HEK293 (cell line): ENCODE measurements at regions not wholly inside any gene's neighbourhood (a gene's known extent, or its start where the extent isn't known, plus 50 kb on each side); places are given as distances from the start of the nearest gene placed in this dataset.
"Not testable (repeated sequence)": the region's sequence is repeated elsewhere in the genome, so short reads cannot be mapped to it uniquely, and the experiment has no call there.

Experiments
- KLF9 ChIP-seq: fragments of 450-650 bp; formaldehyde crosslinking; IDR thresholded peaks from 2 replicates; pipeline ENCODE4 v1.5.1; 2016; ENCODE audit warnings: missing biosample characterization, missing genetic modification characterization, low read depth
- SETDB1 ChIP-seq: IDR thresholded peaks from one replicate; pipeline ENCODE4 v1.6.1; 2017; ENCODE audit warnings: mild to moderate bottlenecking, low read length, moderate library complexity, mixed read lengths; ENCODE audit not compliant: insufficient read length
- TRIM28 ChIP-seq: IDR thresholded peaks from 2 replicates; pipeline ENCODE4 v1.6.1; 2011; ENCODE audit warnings: low read length, control low read depth, borderline replicate concordance
- YY1 ChIP-seq: fragments of 450-650 bp; formaldehyde crosslinking; IDR thresholded peaks from 2 replicates; pipeline ENCODE4 v1.5.1; 2018; ENCODE audit warnings: missing biosample characterization, missing genetic modification characterization
- ZNF132 ChIP-seq: fragments of 450-650 bp; formaldehyde crosslinking; IDR thresholded peaks from 2 replicates; pipeline ENCODE4 v1.5.1; 2017; ENCODE audit warnings: missing biosample characterization, missing genetic modification characterization, borderline replicate concordance
- ZNF175 ChIP-seq: fragments of 450-650 bp; formaldehyde crosslinking; IDR thresholded peaks from 2 replicates; pipeline ENCODE4 v1.5.1; 2016; ENCODE audit warnings: missing biosample characterization, missing genetic modification characterization
- ZNF292 ChIP-seq: fragments of 450-650 bp; formaldehyde crosslinking; IDR thresholded peaks from 2 replicates; pipeline ENCODE4 v1.5.1; 2016; ENCODE audit warnings: low read depth, missing biosample characterization, missing genetic modification characterization, borderline replicate concordance
- ZNF341 ChIP-seq: fragments of 450-650 bp; formaldehyde crosslinking; IDR thresholded peaks from 2 replicates; pipeline ENCODE4; 2016; ENCODE audit warnings: low read depth, missing biosample characterization, missing genetic modification characterization
- ZNF350 ChIP-seq: fragments of 450-650 bp; formaldehyde crosslinking; IDR thresholded peaks from 2 replicates; pipeline ENCODE4 v1.5.0; 2017; ENCODE audit warnings: missing biosample characterization, mild to moderate bottlenecking, missing genetic modification characterization
- ZNF423 ChIP-seq: fragments of 450-650 bp; formaldehyde crosslinking; IDR thresholded peaks from 2 replicates; pipeline ENCODE4 v1.5.1; 2016; ENCODE audit warnings: missing biosample characterization, missing genetic modification characterization
- TF ChIP-seq, protein P1 (sequence below): fragments of 450-650 bp; formaldehyde crosslinking; IDR thresholded peaks from 2 replicates; pipeline ENCODE4 v1.5.1; 2016; ENCODE audit warnings: missing biosample characterization, missing genetic modification characterization
- TF ChIP-seq, protein P2 (sequence below): fragments of 450-650 bp; formaldehyde crosslinking; IDR thresholded peaks from 2 replicates; pipeline ENCODE4 v1.5.1; 2016; ENCODE audit warnings: missing biosample characterization, missing genetic modification characterization
- TF ChIP-seq, protein P3 (sequence below): fragments of 450-650 bp; formaldehyde crosslinking; optimal IDR thresholded peaks from 2 replicates; pipeline ENCODE3; 2016; ENCODE audit warnings: missing biosample characterization, mild to moderate bottlenecking, missing genetic modification characterization
- TF ChIP-seq, protein P4 (sequence below): fragments of 450-650 bp; formaldehyde crosslinking; IDR thresholded peaks from 2 replicates; pipeline ENCODE4 v1.5.1; 2016; ENCODE audit warnings: missing biosample characterization, missing genetic modification characterization, low read depth

DNA sequence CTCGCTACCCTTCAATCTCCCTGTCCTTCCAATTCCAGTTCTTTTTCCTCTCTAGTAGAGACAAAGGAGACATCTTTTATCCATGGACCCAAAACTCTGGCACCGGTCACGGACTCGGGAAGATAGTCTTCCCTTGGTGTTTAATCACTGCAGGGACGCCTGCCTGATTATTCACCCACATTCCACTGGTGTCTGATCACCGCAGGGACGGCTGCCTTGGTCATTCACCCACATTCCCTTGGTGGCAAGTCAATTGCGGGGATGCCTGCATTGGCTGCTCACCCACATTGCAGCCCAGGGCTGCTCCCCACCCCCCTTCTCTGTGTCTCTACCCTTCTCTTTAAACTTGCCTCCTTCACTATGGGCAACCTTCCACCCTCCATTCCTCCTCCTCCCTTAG lies 90.2 kb upstream of the RBM19 start:
- TF ChIP-seq, protein P1, sequence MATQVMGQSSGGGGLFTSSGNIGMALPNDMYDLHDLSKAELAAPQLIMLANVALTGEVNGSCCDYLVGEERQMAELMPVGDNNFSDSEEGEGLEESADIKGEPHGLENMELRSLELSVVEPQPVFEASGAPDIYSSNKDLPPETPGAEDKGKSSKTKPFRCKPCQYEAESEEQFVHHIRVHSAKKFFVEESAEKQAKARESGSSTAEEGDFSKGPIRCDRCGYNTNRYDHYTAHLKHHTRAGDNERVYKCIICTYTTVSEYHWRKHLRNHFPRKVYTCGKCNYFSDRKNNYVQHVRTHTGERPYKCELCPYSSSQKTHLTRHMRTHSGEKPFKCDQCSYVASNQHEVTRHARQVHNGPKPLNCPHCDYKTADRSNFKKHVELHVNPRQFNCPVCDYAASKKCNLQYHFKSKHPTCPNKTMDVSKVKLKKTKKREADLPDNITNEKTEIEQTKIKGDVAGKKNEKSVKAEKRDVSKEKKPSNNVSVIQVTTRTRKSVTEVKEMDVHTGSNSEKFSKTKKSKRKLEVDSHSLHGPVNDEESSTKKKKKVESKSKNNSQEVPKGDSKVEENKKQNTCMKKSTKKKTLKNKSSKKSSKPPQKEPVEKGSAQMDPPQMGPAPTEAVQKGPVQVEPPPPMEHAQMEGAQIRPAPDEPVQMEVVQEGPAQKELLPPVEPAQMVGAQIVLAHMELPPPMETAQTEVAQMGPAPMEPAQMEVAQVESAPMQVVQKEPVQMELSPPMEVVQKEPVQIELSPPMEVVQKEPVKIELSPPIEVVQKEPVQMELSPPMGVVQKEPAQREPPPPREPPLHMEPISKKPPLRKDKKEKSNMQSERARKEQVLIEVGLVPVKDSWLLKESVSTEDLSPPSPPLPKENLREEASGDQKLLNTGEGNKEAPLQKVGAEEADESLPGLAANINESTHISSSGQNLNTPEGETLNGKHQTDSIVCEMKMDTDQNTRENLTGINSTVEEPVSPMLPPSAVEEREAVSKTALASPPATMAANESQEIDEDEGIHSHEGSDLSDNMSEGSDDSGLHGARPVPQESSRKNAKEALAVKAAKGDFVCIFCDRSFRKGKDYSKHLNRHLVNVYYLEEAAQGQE (tag by site-specific recombination): not testable (repeated sequence)
- TF ChIP-seq ZNF175 (tag by site-specific recombination); KLF9 (tag by site-specific recombination); ZNF292 (tag by site-specific recombination); ZNF350 (tag by site-specific recombination); SETDB1; YY1 (tag by site-specific recombination); ZNF132 (tag by site-specific recombination); ZNF423 (tag by site-specific recombination); TRIM28; ZNF341 (tag by site-specific recombination): not testable (repeated sequence)
- TF ChIP-seq, protein P2, sequence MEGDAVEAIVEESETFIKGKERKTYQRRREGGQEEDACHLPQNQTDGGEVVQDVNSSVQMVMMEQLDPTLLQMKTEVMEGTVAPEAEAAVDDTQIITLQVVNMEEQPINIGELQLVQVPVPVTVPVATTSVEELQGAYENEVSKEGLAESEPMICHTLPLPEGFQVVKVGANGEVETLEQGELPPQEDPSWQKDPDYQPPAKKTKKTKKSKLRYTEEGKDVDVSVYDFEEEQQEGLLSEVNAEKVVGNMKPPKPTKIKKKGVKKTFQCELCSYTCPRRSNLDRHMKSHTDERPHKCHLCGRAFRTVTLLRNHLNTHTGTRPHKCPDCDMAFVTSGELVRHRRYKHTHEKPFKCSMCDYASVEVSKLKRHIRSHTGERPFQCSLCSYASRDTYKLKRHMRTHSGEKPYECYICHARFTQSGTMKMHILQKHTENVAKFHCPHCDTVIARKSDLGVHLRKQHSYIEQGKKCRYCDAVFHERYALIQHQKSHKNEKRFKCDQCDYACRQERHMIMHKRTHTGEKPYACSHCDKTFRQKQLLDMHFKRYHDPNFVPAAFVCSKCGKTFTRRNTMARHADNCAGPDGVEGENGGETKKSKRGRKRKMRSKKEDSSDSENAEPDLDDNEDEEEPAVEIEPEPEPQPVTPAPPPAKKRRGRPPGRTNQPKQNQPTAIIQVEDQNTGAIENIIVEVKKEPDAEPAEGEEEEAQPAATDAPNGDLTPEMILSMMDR (tag by site-specific recombination): not testable (repeated sequence)
- TF ChIP-seq, protein P3, sequence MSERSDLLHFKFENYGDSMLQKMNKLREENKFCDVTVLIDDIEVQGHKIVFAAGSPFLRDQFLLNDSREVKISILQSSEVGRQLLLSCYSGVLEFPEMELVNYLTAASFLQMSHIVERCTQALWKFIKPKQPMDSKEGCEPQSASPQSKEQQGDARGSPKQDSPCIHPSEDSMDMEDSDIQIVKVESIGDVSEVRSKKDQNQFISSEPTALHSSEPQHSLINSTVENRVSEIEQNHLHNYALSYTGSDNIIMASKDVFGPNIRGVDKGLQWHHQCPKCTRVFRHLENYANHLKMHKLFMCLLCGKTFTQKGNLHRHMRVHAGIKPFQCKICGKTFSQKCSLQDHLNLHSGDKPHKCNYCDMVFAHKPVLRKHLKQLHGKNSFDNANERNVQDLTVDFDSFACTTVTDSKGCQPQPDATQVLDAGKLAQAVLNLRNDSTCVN (tag by site-specific recombination): not testable (repeated sequence)
- TF ChIP-seq, protein P4, sequence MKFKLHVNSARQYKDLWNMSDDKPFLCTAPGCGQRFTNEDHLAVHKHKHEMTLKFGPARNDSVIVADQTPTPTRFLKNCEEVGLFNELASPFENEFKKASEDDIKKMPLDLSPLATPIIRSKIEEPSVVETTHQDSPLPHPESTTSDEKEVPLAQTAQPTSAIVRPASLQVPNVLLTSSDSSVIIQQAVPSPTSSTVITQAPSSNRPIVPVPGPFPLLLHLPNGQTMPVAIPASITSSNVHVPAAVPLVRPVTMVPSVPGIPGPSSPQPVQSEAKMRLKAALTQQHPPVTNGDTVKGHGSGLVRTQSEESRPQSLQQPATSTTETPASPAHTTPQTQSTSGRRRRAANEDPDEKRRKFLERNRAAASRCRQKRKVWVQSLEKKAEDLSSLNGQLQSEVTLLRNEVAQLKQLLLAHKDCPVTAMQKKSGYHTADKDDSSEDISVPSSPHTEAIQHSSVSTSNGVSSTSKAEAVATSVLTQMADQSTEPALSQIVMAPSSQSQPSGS (tag by site-specific recombination): not testable (repeated sequence)
